ENCODE measurements at regions not wholly inside any gene's neighbourhood (a gene's known extent, or its start where the extent isn't known, plus 50 kb on each side); places are given as distances from the start of the nearest gene placed in this dataset.

GRCh38 chr2:217027414-217027813 lies 167.6 kb upstream of the TNP1 start:
- TF ChIP-seq, protein P1, sequence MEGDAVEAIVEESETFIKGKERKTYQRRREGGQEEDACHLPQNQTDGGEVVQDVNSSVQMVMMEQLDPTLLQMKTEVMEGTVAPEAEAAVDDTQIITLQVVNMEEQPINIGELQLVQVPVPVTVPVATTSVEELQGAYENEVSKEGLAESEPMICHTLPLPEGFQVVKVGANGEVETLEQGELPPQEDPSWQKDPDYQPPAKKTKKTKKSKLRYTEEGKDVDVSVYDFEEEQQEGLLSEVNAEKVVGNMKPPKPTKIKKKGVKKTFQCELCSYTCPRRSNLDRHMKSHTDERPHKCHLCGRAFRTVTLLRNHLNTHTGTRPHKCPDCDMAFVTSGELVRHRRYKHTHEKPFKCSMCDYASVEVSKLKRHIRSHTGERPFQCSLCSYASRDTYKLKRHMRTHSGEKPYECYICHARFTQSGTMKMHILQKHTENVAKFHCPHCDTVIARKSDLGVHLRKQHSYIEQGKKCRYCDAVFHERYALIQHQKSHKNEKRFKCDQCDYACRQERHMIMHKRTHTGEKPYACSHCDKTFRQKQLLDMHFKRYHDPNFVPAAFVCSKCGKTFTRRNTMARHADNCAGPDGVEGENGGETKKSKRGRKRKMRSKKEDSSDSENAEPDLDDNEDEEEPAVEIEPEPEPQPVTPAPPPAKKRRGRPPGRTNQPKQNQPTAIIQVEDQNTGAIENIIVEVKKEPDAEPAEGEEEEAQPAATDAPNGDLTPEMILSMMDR (conservative IDR thresholded peaks at IDR 0.05), result no peak

GRCh38 chr2:217026569-217026968 lies 166.7 kb upstream of the TNP1 start:
- TF ChIP-seq, protein P1 (conservative IDR thresholded peaks at IDR 0.05), result no peak
- no peak overlapping the region for H3K27ac ChIP-seq

More at GRCh38 chr2:217027414-217027813, 167.6 kb upstream of the TNP1 start:
- no peak overlapping the region for H3K27ac ChIP-seq

GRCh38 chr2:217026161-217026560 lies 166.3 kb upstream of the TNP1 start:
- TF ChIP-seq, protein P1 (conservative IDR thresholded peaks at IDR 0.05), result no peak
- H3K27ac ChIP-seq, result no peak overlapping the region

- TF ChIP-seq, protein P1 (conservative IDR thresholded peaks at IDR 0.05), result no peak
- no peak overlapping the region for H3K27ac ChIP-seq
These were observed 163.7 kb upstream of the TNP1 start for GRCh38 chr2:217023611-217024010.

- H3K27ac ChIP-seq, result no peak overlapping the region
- TF ChIP-seq, protein P1 (conservative IDR thresholded peaks at IDR 0.05), result no peak
These were observed 157.8 kb upstream of the TNP1 start for GRCh38 chr2:217017456-217018252.

GRCh38 chr2:217016796-217017419 lies 157.0 kb upstream of the TNP1 start:
- TF ChIP-seq, protein P1 (conservative IDR thresholded peaks at IDR 0.05), result no peak
- no peak overlapping the region for H3K27ac ChIP-seq

- TF ChIP-seq, protein P1 (conservative IDR thresholded peaks at IDR 0.05), result no peak
- H3K27ac ChIP-seq, result no peak overlapping the region
These were observed 154.7 kb upstream of the TNP1 start for GRCh38 chr2:217014328-217015105.
